GM12865 (cell line): ENCODE measurements at regions not wholly inside any gene's neighbourhood (a gene's known extent, or its start where the extent isn't known, plus 50 kb on each side); places are given as distances from the start of the nearest gene placed in this dataset.

Source experiments
- DNase-seq: peaks from one replicate; pipeline ENCODE4 v3.0.0; 2010; ENCODE audit warnings: low read depth
- H3K4me3 ChIP-seq: 2 replicates; pipeline ENCODE4 v1.5.1; 2011; ENCODE audit warnings: mild to moderate bottlenecking, low read depth, low read length, control low read depth
- CTCF ChIP-seq: IDR thresholded peaks from 2 replicates; pipeline ENCODE4 v1.5.1; 2011; ENCODE audit warnings: low read length, control low read depth, low read depth, inconsistent platforms; ENCODE audit not compliant: insufficient read depth; ENCODE audit errors: missing control alignments

- no peak for DNase-seq
- no peak overlapping the region for H3K4me3 ChIP-seq
- no peak for TF ChIP-seq CTCF
Measured at GRCh38 chr21:19704832-19705231, 1293.4 kb upstream of the NCAM2 start.

DNA sequence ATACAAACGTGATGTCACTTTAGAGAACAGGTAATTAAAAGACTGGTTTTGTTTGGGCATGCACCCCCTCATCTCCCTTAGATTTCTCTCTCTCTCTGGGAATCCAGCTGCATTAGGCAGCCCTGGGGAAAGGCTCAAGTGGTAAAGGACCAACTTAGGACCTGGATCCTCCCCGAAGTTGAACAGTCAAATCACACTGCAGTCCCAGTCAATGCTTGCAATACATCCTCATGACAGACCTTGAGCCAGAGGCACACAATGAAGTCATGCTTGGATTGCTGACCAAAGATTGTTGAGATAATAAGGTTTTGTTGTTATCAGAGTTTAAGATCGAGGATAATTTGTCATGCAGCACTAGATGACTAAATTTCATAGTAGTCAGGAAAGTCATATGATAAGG is 1285.8 kb upstream of the NCAM2 start:
- H3K4me3 ChIP-seq: no peak overlapping the region
- TF ChIP-seq CTCF: no peak
- DNase-seq: no peak

- H3K4me3 ChIP-seq: no peak overlapping the region
- no peak for TF ChIP-seq CTCF
- DNase-seq: no peak
Measured at GRCh38 chr21:19713313-19713712, 1284.9 kb upstream of the NCAM2 start.

GRCh38 chr21:19724081-19724480 is 1274.1 kb upstream of the NCAM2 start:
- DNase-seq: no peak
- H3K4me3 ChIP-seq: no peak overlapping the region

DNA sequence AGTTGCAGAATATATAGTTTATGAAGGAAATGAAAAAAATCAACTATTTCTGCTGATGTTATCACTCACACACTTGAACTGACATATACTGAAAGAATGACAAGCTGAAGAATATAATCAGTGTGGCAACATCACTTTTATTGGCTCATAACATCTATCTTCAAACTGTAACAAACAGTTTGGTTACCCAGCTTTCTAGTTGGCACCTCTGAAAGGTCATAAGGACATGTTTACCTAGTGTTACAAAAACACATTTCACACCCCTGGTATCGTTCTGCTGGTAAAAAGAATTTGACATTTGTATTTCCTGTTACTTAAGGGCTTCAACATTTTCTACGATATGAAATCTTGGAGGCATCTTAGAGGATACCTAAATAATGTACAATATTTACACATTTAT is 1267.0 kb upstream of the NCAM2 start:
- H3K4me3 ChIP-seq: no peak overlapping the region
- no peak for DNase-seq
- TF ChIP-seq CTCF: no peak

More at GRCh38 chr21:19724081-19724480, 1274.1 kb upstream of the NCAM2 start:
- TF ChIP-seq CTCF: no peak

DNA sequence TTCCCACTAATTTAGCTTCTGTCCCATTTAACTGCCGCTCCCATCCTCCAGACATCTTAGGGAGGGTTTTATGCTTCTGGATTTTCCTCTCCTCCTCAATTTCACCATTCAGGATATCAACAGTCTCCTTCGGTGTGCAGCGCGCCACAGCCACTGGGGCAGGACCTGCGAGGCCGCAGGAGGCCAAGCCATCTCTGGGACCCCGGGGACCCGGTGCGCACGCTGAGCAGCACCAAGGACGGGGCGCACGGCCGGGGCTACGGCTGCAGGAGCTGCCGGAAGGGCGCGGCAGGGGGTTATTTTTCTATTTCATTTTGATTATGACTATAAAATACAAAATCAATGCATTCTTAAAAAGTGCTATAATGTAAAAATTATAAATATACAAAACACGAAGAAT is 1238.4 kb upstream of the NCAM2 start:
- TF ChIP-seq CTCF: no peak
- DNase-seq: no peak
- H3K4me3 ChIP-seq: no peak overlapping the region

- H3K4me3 ChIP-seq: no peak overlapping the region
- DNase-seq: no peak
- no peak for TF ChIP-seq CTCF
Measured at GRCh38 chr21:19767546-19767945, 1230.7 kb upstream of the NCAM2 start.
